Activated naive CD8-positive, alpha-beta T cell treated with anti-CD3 and anti-CD28 coated beads for 36 hours (primary cell): ENCODE measurements at regions not wholly inside any gene's neighbourhood (a gene's known extent, or its start where the extent isn't known, plus 50 kb on each side); places are given as distances from the start of the nearest gene placed in this dataset.
"Not testable (repeated sequence)": the region's sequence is repeated elsewhere in the genome, so short reads cannot be mapped to it uniquely, and the experiment has no call there.

Experiments used
- DNase-seq: peaks from one replicate; pipeline ENCODE4 v3.0.0; 2021
- H3K27ac Mint-ChIP-seq: one replicate; pipeline ENCODE4 v1.8.0; 2022; ENCODE audit warnings: mild to moderate bottlenecking, moderate library complexity, mixed read lengths
- H3K27me3 Mint-ChIP-seq: one replicate; pipeline ENCODE4 v1.8.0; 2022; ENCODE audit warnings: mild to moderate bottlenecking, mixed read lengths
- H3K36me3 Mint-ChIP-seq: one replicate; pipeline ENCODE4 v1.8.0; 2021; ENCODE audit warnings: mild to moderate bottlenecking, mixed read lengths
- H3K4me1 Mint-ChIP-seq: one replicate; pipeline ENCODE4 v1.8.0; 2021; ENCODE audit warnings: mixed read lengths
- H3K4me3 Mint-ChIP-seq: one replicate; pipeline ENCODE4 v1.8.0; 2022; ENCODE audit warnings: mild to moderate bottlenecking, moderate library complexity, mixed read lengths
- H3K9me3 Mint-ChIP-seq: one replicate; pipeline ENCODE4 v1.8.0; 2022; ENCODE audit warnings: mixed read lengths

- Mint-ChIP-seq H3K27ac (no peak overlapping the region), H3K27me3 (peaks cover 9% of the 10 kb centered on the region), H3K9me3 (peaks cover 6% of the 10 kb centered on the region), H3K4me3 (no peak overlapping the region), H3K4me1 (no peaks in the 10 kb centered on the region), H3K36me3 (no peaks in the 10 kb centered on the region)
- DNase-seq = no peak
These were observed 93.8 kb upstream of the UBE2E1 start for GRCh38 chr3:23711916-23712494.

- Mint-ChIP-seq H3K27me3 (peaks cover 9% of the 10 kb centered on the region), H3K36me3 (no peaks in the 10 kb centered on the region), H3K4me1 (no peaks in the 10 kb centered on the region), H3K27ac (no peak overlapping the region), H3K4me3 (no peak overlapping the region), H3K9me3 (peaks cover 6% of the 10 kb centered on the region)
- DNase-seq = no peak
These were observed 92.8 kb upstream of the UBE2E1 start for GRCh38 chr3:23712656-23713559.

- H3K4me3 Mint-ChIP-seq = no peak overlapping the region
These were observed 92.1 kb upstream of the UBE2E1 start for GRCh38 chr3:23713641-23714040.

GRCh38 chr3:23720059-23720458 lies 85.7 kb upstream of the UBE2E1 start:
- Mint-ChIP-seq H3K9me3 (peaks cover 6% of the 10 kb centered on the region), H3K4me3 (no peak overlapping the region), H3K36me3 (no peaks in the 10 kb centered on the region), H3K27me3 (no peaks in the 10 kb centered on the region), H3K27ac (no peak overlapping the region), H3K4me1 (no peaks in the 10 kb centered on the region)
- DNase-seq = no peak

More at GRCh38 chr3:23713641-23714040, 92.1 kb upstream of the UBE2E1 start:
- no peak for DNase-seq
- Mint-ChIP-seq H3K27me3 (peaks cover 9% of the 10 kb centered on the region), H3K9me3 (peaks cover 6% of the 10 kb centered on the region), H3K4me1 (no peaks in the 10 kb centered on the region), H3K27ac (no peak overlapping the region), H3K36me3 (no peaks in the 10 kb centered on the region)

- Mint-ChIP-seq H3K27me3 (no peaks in the 10 kb centered on the region), H3K4me1 (no peaks in the 10 kb centered on the region), H3K9me3 (peaks cover 3% of the 10 kb centered on the region), H3K36me3 (no peaks in the 10 kb centered on the region), H3K27ac (no peak overlapping the region), H3K4me3 (no peak overlapping the region)
- no peak for DNase-seq
These were observed 84.9 kb upstream of the UBE2E1 start for GRCh38 chr3:23720885-23721284.

GRCh38 chr3:23723141-23723540 lies 82.6 kb upstream of the UBE2E1 start:
- Mint-ChIP-seq H3K36me3 (no peaks in the 10 kb centered on the region), H3K9me3 (no peaks in the 10 kb centered on the region), H3K4me3 (no peak overlapping the region), H3K4me1 (peaks cover 7% of the 10 kb centered on the region), H3K27ac (no peak overlapping the region), H3K27me3 (no peaks in the 10 kb centered on the region)
- no peak for DNase-seq

GRCh38 chr3:23723930-23724329 lies 81.8 kb upstream of the UBE2E1 start:
- DNase-seq = no peak
- Mint-ChIP-seq H3K4me1 (peaks cover 7% of the 10 kb centered on the region), H3K9me3 (no peaks in the 10 kb centered on the region), H3K27me3 (no peaks in the 10 kb centered on the region), H3K36me3 (no peaks in the 10 kb centered on the region), H3K4me3 (no peak overlapping the region), H3K27ac (no peak overlapping the region)

GRCh38 chr3:23726811-23727548 lies 78.8 kb upstream of the UBE2E1 start:
- H3K27me3 Mint-ChIP-seq = no peaks in the 10 kb centered on the region
- H3K4me3 Mint-ChIP-seq = no peak overlapping the region
- H3K36me3 Mint-ChIP-seq = no peaks in the 10 kb centered on the region
- H3K9me3 Mint-ChIP-seq = no peaks in the 10 kb centered on the region
- DNase-seq = no peak
- no peak overlapping the region for H3K27ac Mint-ChIP-seq
- peaks cover 7% of the 10 kb centered on the region for H3K4me1 Mint-ChIP-seq

- Mint-ChIP-seq H3K27ac (no peak overlapping the region), H3K27me3 (no peaks in the 10 kb centered on the region), H3K36me3 (no peaks in the 10 kb centered on the region), H3K9me3 (no peaks in the 10 kb centered on the region), H3K4me3 (no peak overlapping the region), H3K4me1 (peaks cover 7% of the 10 kb centered on the region)
- DNase-seq = no peak
These were observed 77.1 kb upstream of the UBE2E1 start for GRCh38 chr3:23728601-23729117.

- H3K4me1 Mint-ChIP-seq, DNase-seq, H3K4me3 Mint-ChIP-seq, H3K27me3 Mint-ChIP-seq, H3K9me3 Mint-ChIP-seq, H3K36me3 Mint-ChIP-seq, H3K27ac Mint-ChIP-seq: not testable (repeated sequence)
These were observed 76.4 kb upstream of the UBE2E1 start for GRCh38 chr3:23729362-23729761.

- Mint-ChIP-seq H3K27me3 (peaks cover 10% of the 10 kb centered on the region), H3K27ac (no peak overlapping the region), H3K36me3 (no peaks in the 10 kb centered on the region), H3K9me3 (no peaks in the 10 kb centered on the region), H3K4me1 (peaks cover 2% of the 10 kb centered on the region), H3K4me3 (no peak overlapping the region)
- no peak for DNase-seq
These were observed 71.3 kb upstream of the UBE2E1 start for GRCh38 chr3:23734481-23734880.

- Mint-ChIP-seq H3K27ac (no peak overlapping the region), H3K27me3 (peaks cover 14% of the 10 kb centered on the region), H3K9me3 (no peaks in the 10 kb centered on the region), H3K4me3 (no peak overlapping the region), H3K36me3 (no peaks in the 10 kb centered on the region), H3K4me1 (peaks cover 5% of the 10 kb centered on the region)
- no peak for DNase-seq
These were observed 70.7 kb upstream of the UBE2E1 start for GRCh38 chr3:23735062-23735461.

GRCh38 chr3:23735535-23736326 lies 70.0 kb upstream of the UBE2E1 start:
- Mint-ChIP-seq H3K4me3 (no peak overlapping the region), H3K9me3 (no peaks in the 10 kb centered on the region), H3K27ac (no peak overlapping the region), H3K27me3 (peaks cover 15% of the 10 kb centered on the region), H3K4me1 (peaks cover 9% of the 10 kb centered on the region), H3K36me3 (no peaks in the 10 kb centered on the region)
- DNase-seq = no peak

GRCh38 chr3:23738944-23739343 lies 66.8 kb upstream of the UBE2E1 start:
- no peak overlapping the region for H3K4me3 Mint-ChIP-seq
- H3K36me3 Mint-ChIP-seq = no peaks in the 10 kb centered on the region
- H3K27me3 Mint-ChIP-seq = peaks cover 37% of the 10 kb centered on the region
- H3K27ac Mint-ChIP-seq = no peak overlapping the region
- H3K4me1 Mint-ChIP-seq = peaks cover 13% of the 10 kb centered on the region
- no peak for DNase-seq
- no peaks in the 10 kb centered on the region for H3K9me3 Mint-ChIP-seq
